Neural progenitor cell (in vitro differentiated cells): ENCODE measurements at regions not wholly inside any gene's neighbourhood (a gene's known extent, or its start where the extent isn't known, plus 50 kb on each side); places are given as distances from the start of the nearest gene placed in this dataset.

Source experiments
- EZH2 ChIP-seq: fragments of 200-600 bp; sonication (generic); IDR thresholded peaks from 2 replicates; pipeline ENCODE4 v1.6.1; 2017; ENCODE audit warnings: antibody characterized with exemption, mild to moderate bottlenecking, moderate library complexity
- EZH2phosphoT487 ChIP-seq: fragments of 200-600 bp; sonication (generic); IDR thresholded peaks from 2 replicates; pipeline ENCODE4 v1.6.1; 2017; ENCODE audit warnings: antibody characterized with exemption
- TF ChIP-seq, protein P1 (sequence below): fragments of 200-600 bp; sonication (generic); IDR thresholded peaks from 2 replicates; pipeline ENCODE4 v1.5.1; 2017; ENCODE audit warnings: antibody characterized with exemption, mild to moderate bottlenecking

DNA sequence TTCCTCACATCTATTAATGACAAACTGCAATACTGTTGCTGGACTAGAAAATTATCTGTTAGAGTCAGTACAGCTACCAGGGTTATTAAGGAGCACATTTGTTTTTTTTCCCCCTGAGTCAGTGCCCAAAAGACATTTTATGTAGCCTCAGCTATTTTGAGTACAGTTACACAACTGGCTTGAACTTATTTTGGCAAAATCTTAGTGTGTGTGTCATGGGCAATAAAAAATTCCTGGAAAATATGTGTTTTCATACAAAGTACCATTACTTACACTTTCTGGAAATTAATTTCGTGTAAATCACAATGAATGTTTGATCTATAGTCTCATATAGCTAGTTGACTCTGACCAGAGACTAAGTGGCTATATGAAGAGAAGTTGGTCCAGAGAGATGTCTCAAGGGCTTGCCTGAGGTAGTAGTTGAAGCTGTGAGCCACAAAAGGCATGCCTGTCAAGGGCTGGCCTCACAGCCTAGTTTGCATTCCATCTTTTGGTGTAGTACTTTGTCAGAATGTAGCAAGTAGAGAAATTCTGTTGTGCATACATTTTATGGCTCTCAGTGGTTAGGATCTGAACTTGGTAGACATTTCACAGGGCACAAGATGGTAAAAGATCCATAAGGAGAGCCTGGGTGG lies 283.4 kb downstream of the MTX2 start:
- TF ChIP-seq, protein P1, sequence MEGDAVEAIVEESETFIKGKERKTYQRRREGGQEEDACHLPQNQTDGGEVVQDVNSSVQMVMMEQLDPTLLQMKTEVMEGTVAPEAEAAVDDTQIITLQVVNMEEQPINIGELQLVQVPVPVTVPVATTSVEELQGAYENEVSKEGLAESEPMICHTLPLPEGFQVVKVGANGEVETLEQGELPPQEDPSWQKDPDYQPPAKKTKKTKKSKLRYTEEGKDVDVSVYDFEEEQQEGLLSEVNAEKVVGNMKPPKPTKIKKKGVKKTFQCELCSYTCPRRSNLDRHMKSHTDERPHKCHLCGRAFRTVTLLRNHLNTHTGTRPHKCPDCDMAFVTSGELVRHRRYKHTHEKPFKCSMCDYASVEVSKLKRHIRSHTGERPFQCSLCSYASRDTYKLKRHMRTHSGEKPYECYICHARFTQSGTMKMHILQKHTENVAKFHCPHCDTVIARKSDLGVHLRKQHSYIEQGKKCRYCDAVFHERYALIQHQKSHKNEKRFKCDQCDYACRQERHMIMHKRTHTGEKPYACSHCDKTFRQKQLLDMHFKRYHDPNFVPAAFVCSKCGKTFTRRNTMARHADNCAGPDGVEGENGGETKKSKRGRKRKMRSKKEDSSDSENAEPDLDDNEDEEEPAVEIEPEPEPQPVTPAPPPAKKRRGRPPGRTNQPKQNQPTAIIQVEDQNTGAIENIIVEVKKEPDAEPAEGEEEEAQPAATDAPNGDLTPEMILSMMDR: no peak
- no peak for TF ChIP-seq EZH2phosphoT487
- TF ChIP-seq EZH2: no peak
